GDM1 (cell line): ENCODE measurements at regions not wholly inside any gene's neighbourhood (a gene's known extent, or its start where the extent isn't known, plus 50 kb on each side); places are given as distances from the start of the nearest gene placed in this dataset.
"Not testable (repeated sequence)": the region's sequence is repeated elsewhere in the genome, so short reads cannot be mapped to it uniquely, and the experiment has no call there.

ENCODE experiments used
- DNase-seq: peaks from one replicate; lab custom pipeline; 2025; lab: John Stamatoyannopoulos, UW

DNA sequence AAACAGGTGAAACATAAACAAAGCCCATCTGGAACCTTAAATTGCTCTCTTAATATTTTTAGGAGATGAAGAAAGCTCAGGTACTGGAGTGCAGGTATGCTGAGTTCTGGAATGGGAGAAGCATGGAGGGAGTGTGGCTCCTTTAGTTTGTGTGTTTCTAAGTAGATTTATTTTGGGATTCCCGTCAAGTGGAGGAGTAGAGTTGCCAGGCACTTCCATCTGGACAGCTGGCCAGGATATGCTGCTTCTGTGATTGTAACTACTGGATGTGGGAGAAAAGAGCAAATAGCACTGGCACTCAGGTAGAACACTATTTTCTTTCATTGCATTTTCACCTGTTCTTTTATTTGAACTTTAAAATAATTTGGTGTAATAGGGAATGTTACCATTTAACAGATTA, 182.3 kb upstream of the MAST4 start:
- no peak for DNase-seq

DNA sequence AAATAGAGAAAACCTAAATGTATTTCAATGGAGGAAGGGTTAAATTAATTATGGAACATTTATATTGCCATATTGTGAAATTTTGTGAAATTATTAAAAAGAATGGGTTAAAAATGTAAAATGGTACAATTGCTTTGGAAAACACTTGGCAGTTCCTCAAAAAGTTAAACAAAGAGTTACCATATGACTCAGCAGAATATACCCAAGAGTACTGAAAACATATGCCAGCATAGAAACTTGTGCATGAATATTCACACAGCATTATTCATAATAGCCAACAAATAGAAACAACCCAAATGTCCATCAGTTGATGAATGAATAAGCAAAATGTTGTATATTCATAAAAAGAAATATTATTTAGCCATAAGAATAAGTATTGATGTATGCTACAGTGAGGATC, 181.0 kb upstream of the MAST4 start:
- no peak for DNase-seq

DNA sequence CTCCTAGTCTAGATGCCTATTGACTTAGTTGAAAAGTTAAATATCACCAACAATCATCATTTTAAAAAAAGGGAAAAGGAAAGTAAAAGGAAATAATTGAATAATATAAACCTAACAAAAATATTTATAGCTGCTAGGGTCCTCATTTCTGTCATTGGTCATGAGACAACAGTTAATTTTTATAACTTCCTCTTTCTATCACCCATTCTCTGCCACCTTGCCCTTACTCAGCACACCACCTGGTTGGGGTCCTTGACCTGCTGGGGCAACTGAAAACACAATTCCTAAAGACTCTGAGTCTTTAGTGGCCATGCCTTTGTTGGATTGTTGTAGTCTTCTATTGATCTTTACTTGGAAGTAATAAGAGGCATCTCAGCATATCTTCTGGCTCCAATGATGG, 179.5 kb upstream of the MAST4 start:
- no peak for DNase-seq

DNA sequence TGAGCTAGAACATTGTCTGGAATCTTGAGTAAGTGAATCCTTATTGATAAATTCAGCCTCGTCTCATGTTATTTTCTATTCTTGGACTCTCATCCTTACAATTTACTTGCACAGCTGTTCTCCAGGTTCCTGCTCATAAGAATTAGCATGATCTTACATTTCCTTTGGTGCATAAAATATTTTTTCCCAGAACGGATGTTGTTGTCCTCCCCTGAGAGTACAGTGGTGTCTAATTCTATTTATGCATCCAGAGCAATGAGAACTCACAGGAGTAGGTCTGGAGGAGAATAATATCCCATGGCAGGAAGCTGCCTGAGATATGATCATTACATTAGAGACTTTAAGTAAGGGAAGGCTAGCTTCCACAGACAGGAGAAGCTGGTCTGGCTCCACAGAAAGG, 178.4 kb upstream of the MAST4 start:
- DNase-seq, result no peak

GRCh38 chr5:66423484-66423883, 172.7 kb upstream of the MAST4 start:
- no peak for DNase-seq

DNA sequence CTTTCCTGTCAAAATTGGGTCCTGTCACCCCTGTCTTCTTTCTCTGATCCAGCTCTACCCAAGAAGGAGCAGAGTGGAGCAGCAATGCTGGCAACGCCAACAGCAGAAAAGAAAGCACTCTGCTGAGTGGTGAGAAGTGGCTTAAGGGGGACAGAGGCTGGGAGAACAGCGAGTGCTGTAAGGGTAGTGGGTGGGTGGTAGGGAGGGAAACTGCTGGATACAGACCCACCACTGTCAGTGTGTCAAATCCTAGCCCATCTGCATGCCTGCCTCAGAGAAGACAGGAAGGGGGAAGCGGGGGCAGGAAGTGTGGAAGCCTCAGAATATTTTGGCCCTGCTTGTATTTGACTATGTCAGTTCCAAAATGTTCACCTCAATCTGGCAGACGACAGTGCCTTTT, 170.4 kb upstream of the MAST4 start:
- DNase-seq, result no peak

- DNase-seq, result no peak
These were observed 169.7 kb upstream of the MAST4 start for GRCh38 chr5:66426259-66427138.

DNA sequence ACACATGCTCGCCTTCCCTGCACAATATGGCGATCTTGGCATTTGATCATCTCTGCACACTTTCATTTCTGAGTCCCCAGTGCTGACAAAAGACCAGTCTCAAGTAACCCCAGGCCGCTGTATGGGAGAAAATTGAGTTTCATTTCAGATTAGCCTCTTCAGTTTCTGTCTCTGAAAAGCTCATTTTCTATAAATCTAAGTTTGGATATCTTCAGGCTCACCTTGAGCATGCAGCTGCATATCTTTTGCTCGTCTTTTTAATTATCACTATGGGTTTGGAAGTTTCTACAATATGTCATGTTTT, 169.1 kb upstream of the MAST4 start:
- no peak for DNase-seq

DNA sequence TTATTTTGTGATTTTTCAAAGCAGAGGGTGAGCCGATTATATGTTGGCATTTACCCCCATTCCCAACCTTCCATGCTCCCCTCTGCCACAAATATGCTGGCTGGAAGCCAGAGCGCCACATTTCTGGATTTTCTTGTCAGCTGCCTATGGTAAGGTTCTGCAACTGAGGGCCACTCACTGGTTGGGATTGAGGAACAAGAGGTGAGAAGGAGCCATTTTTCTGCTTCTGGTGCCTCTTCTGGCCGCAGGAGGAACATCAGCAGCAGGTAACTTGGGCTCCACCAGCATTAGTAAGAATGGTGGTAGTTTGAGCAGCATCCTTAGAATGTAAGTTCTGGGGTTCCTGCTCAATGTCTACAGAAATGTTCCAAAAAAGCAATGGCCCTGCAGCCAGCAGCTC, 159.5 kb upstream of the MAST4 start:
- DNase-seq, result no peak

- DNase-seq, result no peak
These were observed 158.1 kb upstream of the MAST4 start for GRCh38 chr5:66438087-66438486.

GRCh38 chr5:66438696-66439095, 157.5 kb upstream of the MAST4 start:
- no peak for DNase-seq

DNA sequence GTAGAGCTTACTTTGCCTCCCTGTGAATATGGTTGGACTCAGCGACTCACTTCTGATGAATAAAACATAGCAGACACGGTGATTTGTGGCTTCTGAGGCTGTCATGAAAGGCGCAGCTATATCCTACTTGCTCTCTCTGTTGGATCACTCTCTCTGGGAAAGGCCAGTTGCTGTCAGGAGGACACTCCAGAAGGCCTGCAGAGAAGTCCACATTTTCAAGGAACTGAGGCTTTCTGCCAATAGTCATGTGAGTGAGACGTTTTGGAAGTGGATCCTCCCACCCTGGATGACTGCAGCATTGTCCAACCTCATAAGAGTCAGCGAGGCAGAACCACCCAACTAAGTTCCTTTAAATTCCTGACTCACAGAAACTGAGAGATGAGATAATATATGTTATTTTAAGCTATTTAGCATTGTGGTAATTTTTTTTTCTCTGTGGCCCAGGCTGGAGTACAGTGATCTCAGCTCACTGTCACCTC, 156.0 kb upstream of the MAST4 start:
- DNase-seq, result no peak

GRCh38 chr5:66441351-66441750, 154.8 kb upstream of the MAST4 start:
- DNase-seq, result no peak

GRCh38 chr5:66442951-66443445, 153.2 kb upstream of the MAST4 start:
- no peak for DNase-seq

DNA sequence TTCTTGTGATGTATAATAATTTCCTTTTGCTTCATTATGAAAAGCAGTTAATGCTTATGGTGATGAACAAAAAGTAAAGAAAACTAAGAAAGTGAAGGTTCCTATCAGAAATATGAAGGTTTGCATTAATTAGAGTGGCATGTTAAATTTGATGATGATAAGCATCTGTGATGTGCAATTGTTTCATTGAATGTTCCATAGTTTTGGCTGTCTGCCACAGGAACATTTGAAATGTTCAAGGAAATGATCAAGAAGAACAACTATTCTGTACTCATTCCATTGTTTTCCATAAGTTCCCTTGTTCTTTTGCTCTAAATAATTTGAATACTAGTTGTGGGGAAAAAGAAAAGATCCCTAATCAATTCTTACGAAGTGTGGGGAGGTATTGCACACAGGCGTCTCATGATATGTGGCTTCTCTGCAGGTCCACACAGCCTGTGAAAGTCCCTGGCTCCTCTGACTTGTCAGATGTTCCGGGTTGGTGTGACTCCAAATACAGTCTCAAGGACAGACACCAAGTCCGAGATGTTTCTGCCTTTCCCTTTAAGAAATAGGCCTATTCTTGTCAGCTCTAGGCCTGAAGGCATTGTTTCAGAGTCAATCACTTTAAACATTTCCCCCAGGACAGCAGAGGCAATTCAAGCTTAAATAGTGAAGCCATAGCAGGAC, 152.6 kb upstream of the MAST4 start:
- DNase-seq, result no peak

GRCh38 chr5:66448070-66448469, 148.1 kb upstream of the MAST4 start:
- not testable (repeated sequence) for DNase-seq

GRCh38 chr5:66450237-66450636, 146.0 kb upstream of the MAST4 start:
- no peak for DNase-seq

DNA sequence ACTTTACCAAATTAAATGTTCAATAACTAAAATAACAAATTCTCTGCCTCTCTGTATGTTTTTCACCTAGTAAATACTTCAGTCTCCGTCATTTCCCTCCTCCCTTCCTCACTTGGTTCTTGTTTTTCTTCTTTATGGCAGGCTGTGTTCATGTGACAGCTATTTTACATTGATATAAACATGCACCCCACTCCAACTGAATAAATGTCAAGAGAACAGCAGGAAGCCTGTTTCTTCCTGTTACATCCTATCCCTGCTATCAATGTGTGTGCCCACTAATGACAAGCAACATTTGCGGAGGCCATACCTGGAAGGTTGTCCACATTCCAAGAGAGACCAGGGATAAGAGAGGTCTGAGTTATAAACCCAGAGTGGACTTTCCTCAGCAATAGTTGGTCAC, 145.2 kb upstream of the MAST4 start:
- DNase-seq, result no peak

DNA sequence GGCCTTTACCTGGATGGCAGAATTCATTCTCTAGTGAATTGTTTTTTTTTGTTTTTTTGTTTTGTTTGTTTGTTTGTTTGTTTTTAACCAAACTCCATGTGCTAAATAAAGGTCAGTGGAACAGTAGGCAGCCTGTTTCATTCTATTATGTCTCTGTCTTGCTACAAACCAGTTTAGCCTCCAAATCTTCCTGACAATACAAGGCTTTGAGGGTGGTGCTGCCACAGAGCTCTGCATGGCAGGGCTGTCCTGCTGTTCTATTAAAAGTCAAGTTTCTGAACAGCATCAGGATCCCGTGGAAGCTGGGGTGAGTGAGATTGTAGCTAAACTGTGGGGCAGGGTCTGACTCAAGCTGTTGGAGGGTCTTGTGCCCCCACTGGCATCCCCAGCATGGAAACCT, 144.1 kb upstream of the MAST4 start:
- DNase-seq, result no peak

GRCh38 chr5:66454186-66455078, 141.8 kb upstream of the MAST4 start:
- DNase-seq, result no peak

GRCh38 chr5:66459728-66460127, 136.5 kb upstream of the MAST4 start:
- DNase-seq, result no peak

DNA sequence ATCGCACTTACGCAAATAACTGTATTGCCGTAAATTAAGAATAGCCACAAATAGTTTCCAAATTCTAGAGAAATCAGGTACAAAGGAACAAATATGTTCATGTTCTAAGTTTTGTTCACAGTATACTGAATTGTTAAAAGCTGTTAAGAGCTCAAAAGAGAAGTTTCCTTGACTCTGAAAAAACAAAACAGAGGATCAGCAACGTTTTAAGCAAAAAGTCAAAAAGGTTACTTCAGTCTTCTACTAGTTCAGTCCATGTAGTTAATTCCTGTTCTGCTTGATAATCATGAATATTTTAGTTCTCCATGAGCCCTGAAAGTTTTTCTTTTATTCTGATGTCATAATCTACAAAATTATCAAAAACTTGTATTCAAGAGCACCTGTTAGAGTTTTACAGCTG, 128.6 kb upstream of the MAST4 start:
- DNase-seq, result no peak

GRCh38 chr5:66469684-66470083, 126.5 kb upstream of the MAST4 start:
- no peak for DNase-seq
